Glutamatergic neuron (in vitro differentiated cells): ENCODE measurements at regions not wholly inside any gene's neighbourhood (a gene's known extent, or its start where the extent isn't known, plus 50 kb on each side); places are given as distances from the start of the nearest gene placed in this dataset.

Experiments
- DNase-seq: peaks from one replicate; pipeline ENCODE4 v3.0.0; 2022
- H3K27ac Mint-ChIP-seq: one replicate; pipeline ENCODE4 v1.8.0; 2020; ENCODE audit warnings: mild to moderate bottlenecking, mixed read lengths, inconsistent platforms; ENCODE audit not compliant: unreplicated experiment
- H3K27me3 Mint-ChIP-seq: one replicate; pipeline ENCODE4 v1.8.0; 2020; ENCODE audit warnings: mild to moderate bottlenecking, moderate library complexity, mixed read lengths, inconsistent platforms; ENCODE audit not compliant: unreplicated experiment
- H3K36me3 Mint-ChIP-seq: one replicate; pipeline ENCODE4 v1.8.0; 2020; ENCODE audit warnings: mild to moderate bottlenecking, mixed read lengths, inconsistent platforms; ENCODE audit not compliant: unreplicated experiment
- H3K4me1 Mint-ChIP-seq: one replicate; pipeline ENCODE4 v1.8.0; 2020; ENCODE audit warnings: mild to moderate bottlenecking, low read depth, mixed read lengths, inconsistent platforms; ENCODE audit not compliant: unreplicated experiment
- H3K4me3 Mint-ChIP-seq: one replicate; pipeline ENCODE4 v1.8.0; 2020; ENCODE audit warnings: mild to moderate bottlenecking, mixed read lengths, inconsistent platforms; ENCODE audit not compliant: unreplicated experiment
- H3K9me3 Mint-ChIP-seq: one replicate; pipeline ENCODE4 v1.8.0; 2020; ENCODE audit warnings: mild to moderate bottlenecking, moderate library complexity, mixed read lengths, inconsistent platforms; ENCODE audit not compliant: unreplicated experiment
- CTCF ChIP-seq: fragments of 200-600 bp; sonication (generic); IDR thresholded peaks from one replicate; pipeline ENCODE4 v1.5.0; 2021; ENCODE audit not compliant: partially characterized antibody, unreplicated experiment

GRCh38 chr9:82716821-82717220 is 346.1 kb downstream of the RASEF start:
- TF ChIP-seq CTCF, result no peak
- H3K4me3 Mint-ChIP-seq, result no peak overlapping the region
- H3K36me3 Mint-ChIP-seq, result peaks cover 11% of the 10 kb centered on the region
- no peaks in the 10 kb centered on the region for H3K4me1 Mint-ChIP-seq
- H3K9me3 Mint-ChIP-seq, result peaks cover 2% of the 10 kb centered on the region
- H3K27me3 Mint-ChIP-seq, result no peaks in the 10 kb centered on the region
- no peak overlapping the region for H3K27ac Mint-ChIP-seq
- DNase-seq, result no peak

DNA sequence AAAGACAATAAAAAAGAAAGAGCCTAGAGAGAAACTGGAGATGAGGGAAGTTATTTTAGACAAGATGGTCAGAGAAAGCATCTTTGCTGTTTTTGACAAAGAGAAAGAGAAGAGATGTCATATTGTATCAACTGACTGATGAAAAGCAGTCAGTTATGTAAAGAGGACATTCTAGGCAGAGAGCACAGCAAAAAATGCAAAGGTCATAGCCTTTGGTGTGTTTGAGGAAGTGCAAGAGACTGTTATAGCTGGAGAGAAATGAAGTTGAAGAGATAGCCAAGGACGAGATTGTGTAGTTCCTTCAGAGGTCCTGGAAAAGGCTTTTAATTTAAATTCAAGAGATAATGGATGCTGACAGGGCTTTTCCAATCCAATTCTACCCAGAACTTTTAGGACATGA is 342.4 kb downstream of the RASEF start:
- TF ChIP-seq CTCF, result no peak
- Mint-ChIP-seq H3K4me1 (no peaks in the 10 kb centered on the region), H3K27me3 (no peaks in the 10 kb centered on the region), H3K9me3 (peaks cover 2% of the 10 kb centered on the region), H3K36me3 (peaks cover 6% of the 10 kb centered on the region), H3K4me3 (no peak overlapping the region), H3K27ac (no peak overlapping the region)
- DNase-seq, result no peak

- Mint-ChIP-seq H3K4me3 (no peak overlapping the region), H3K36me3 (peaks cover 6% of the 10 kb centered on the region), H3K4me1 (no peaks in the 10 kb centered on the region), H3K27me3 (no peaks in the 10 kb centered on the region), H3K9me3 (peaks cover 2% of the 10 kb centered on the region), H3K27ac (no peak overlapping the region)
- TF ChIP-seq CTCF, result no peak
- no peak for DNase-seq
These were observed 341.3 kb downstream of the RASEF start for GRCh38 chr9:82721593-82721992.

- Mint-ChIP-seq H3K4me3 (no peak overlapping the region), H3K36me3 (peaks cover 6% of the 10 kb centered on the region), H3K9me3 (peaks cover 2% of the 10 kb centered on the region), H3K4me1 (no peaks in the 10 kb centered on the region), H3K27me3 (no peaks in the 10 kb centered on the region), H3K27ac (no peak overlapping the region)
- no peak for TF ChIP-seq CTCF
- no peak for DNase-seq
These were observed 340.9 kb downstream of the RASEF start for GRCh38 chr9:82722051-82722450.

DNA sequence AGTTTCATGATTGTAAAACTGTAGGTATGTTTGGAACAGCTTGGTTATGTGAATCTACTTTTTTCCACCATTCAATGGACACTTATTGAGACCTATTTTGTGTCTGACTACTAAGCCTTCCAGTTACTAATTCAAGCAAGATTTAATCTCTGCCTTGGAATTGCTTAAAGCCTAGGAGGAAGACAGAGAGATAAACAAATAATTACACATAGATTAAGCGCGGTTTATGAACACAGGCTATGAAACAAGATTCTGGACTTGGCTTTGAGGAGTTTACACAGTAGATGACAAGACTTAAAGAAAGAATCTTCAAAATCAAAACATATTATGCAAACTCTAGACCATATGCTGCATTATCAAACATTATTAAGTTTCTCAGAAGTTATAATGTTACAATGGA is 340.4 kb downstream of the RASEF start:
- H3K36me3 Mint-ChIP-seq, result peaks cover 6% of the 10 kb centered on the region
- DNase-seq, result no peak
- no peaks in the 10 kb centered on the region for H3K27me3 Mint-ChIP-seq
- H3K4me3 Mint-ChIP-seq, result no peak overlapping the region
- no peak for TF ChIP-seq CTCF
- peaks cover 2% of the 10 kb centered on the region for H3K9me3 Mint-ChIP-seq
- H3K27ac Mint-ChIP-seq, result no peak overlapping the region
- H3K4me1 Mint-ChIP-seq, result no peaks in the 10 kb centered on the region
